HepG2 (cell line): ENCODE measurements at regions not wholly inside any gene's neighbourhood (a gene's known extent, or its start where the extent isn't known, plus 50 kb on each side); places are given as distances from the start of the nearest gene placed in this dataset.

ENCODE experiments used
- CEBPB ChIP-seq: IDR thresholded peaks from 2 replicates; pipeline ENCODE4 v1.6.1; 2011; ENCODE audit warnings: low read depth, low read length, improper control_type of control experiment, borderline replicate concordance
- GABPA ChIP-seq, 2 experiments: IDR thresholded peaks; 2 replicates each; pipeline ENCODE4 v1.6.1; 2011 to 2016; ENCODE audit warnings: low read depth in 2 of 2, low read length in 1 of 2, missing biosample characterization in 1 of 2, missing genetic modification characterization in 1 of 2
- KDM5A ChIP-seq: fragments of 200-600 bp; sonication (generic); IDR thresholded peaks from 2 replicates; pipeline ENCODE4 v1.7.0; 2018; ENCODE audit warnings: antibody characterized with exemption, mild to moderate bottlenecking, low read length, borderline replicate concordance
- NFE2L1 ChIP-seq: sonication (generic); formaldehyde crosslinking; IDR thresholded peaks from 2 replicates; pipeline ENCODE4 v1.4.0; 2020; ENCODE audit warnings: missing genetic modification reagents, mild to moderate bottlenecking, borderline replicate concordance
- TOE1 ChIP-seq: sonication (generic); formaldehyde crosslinking; IDR thresholded peaks from 2 replicates; pipeline ENCODE4 v1.4.0; 2020; ENCODE audit warnings: mild to moderate bottlenecking, missing genetic modification reagents
- YEATS2 ChIP-seq: sonication (generic); formaldehyde crosslinking; IDR thresholded peaks from 2 replicates; pipeline ENCODE4 v1.4.0; 2020; ENCODE audit warnings: missing genetic modification reagents, borderline replicate concordance
- ZNF253 ChIP-seq: sonication (generic); formaldehyde crosslinking; IDR thresholded peaks from 2 replicates; pipeline ENCODE4 v1.8.0; 2022; ENCODE audit warnings: mild to moderate bottlenecking, missing genetic modification reagents, borderline replicate concordance
- ZNF776 ChIP-seq: sonication (generic); formaldehyde crosslinking; IDR thresholded peaks from 2 replicates; pipeline ENCODE4 v1.4.0; 2020; ENCODE audit warnings: mild to moderate bottlenecking, missing genetic modification reagents
- TF ChIP-seq, protein P1 (sequence below): sonication (generic); formaldehyde crosslinking; IDR thresholded peaks from 2 replicates; pipeline ENCODE4 v1.4.0; 2020; ENCODE audit warnings: missing genetic modification reagents, borderline replicate concordance
- TF ChIP-seq, protein P2 (sequence below): sonication (generic); formaldehyde crosslinking; IDR thresholded peaks from 2 replicates; pipeline ENCODE4 v1.5.0; 2020; ENCODE audit warnings: mild to moderate bottlenecking, missing genetic modification reagents, moderate library complexity

DNA sequence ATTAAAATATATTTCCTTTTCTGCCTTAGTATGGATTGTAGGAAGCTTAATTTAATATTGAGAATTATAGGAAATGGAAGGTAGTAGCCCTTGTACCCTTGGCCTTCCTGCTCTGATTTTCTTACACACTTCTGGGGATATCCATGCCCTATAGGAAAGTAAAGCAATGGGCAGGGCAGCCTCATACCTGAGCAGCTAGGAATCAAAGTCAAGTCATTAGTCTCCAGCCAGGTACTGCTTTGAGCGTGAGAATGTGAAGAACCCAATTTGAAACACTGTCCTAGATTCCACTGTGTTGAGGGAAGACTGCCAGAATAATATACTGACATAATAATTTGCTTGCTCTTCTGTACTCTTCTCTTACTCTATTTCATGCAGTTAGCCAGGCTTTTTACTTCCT, 51.0 kb upstream of the L3MBTL3 start:
- TF ChIP-seq GABPA (IDR thresholded peaks at IDR 0.05; ENCODE audit: low read depth, low read length) (no peak), GABPA (CRISPR knock-in tag; IDR thresholded peaks at IDR 0.05; ENCODE audit: low read depth) (no peak), KDM5A (no peak), TOE1 (CRISPR knock-in tag) (no peak), NFE2L1 (CRISPR knock-in tag) (no peak), ZNF776 (no peak), ZNF253 (CRISPR knock-in tag) (no peak), YEATS2 (CRISPR knock-in tag) (no peak), CEBPB (no peak)
- TF ChIP-seq, protein P1, sequence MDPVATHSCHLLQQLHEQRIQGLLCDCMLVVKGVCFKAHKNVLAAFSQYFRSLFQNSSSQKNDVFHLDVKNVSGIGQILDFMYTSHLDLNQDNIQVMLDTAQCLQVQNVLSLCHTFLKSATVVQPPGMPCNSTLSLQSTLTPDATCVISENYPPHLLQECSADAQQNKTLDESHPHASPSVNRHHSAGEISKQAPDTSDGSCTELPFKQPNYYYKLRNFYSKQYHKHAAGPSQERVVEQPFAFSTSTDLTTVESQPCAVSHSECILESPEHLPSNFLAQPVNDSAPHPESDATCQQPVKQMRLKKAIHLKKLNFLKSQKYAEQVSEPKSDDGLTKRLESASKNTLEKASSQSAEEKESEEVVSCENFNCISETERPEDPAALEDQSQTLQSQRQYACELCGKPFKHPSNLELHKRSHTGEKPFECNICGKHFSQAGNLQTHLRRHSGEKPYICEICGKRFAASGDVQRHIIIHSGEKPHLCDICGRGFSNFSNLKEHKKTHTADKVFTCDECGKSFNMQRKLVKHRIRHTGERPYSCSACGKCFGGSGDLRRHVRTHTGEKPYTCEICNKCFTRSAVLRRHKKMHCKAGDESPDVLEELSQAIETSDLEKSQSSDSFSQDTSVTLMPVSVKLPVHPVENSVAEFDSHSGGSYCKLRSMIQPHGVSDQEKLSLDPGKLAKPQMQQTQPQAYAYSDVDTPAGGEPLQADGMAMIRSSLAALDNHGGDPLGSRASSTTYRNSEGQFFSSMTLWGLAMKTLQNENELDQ (CRISPR knock-in tag): no peak
- TF ChIP-seq, protein P2, sequence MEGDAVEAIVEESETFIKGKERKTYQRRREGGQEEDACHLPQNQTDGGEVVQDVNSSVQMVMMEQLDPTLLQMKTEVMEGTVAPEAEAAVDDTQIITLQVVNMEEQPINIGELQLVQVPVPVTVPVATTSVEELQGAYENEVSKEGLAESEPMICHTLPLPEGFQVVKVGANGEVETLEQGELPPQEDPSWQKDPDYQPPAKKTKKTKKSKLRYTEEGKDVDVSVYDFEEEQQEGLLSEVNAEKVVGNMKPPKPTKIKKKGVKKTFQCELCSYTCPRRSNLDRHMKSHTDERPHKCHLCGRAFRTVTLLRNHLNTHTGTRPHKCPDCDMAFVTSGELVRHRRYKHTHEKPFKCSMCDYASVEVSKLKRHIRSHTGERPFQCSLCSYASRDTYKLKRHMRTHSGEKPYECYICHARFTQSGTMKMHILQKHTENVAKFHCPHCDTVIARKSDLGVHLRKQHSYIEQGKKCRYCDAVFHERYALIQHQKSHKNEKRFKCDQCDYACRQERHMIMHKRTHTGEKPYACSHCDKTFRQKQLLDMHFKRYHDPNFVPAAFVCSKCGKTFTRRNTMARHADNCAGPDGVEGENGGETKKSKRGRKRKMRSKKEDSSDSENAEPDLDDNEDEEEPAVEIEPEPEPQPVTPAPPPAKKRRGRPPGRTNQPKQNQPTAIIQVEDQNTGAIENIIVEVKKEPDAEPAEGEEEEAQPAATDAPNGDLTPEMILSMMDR: no peak
